Right lobe of liver (tissue), 6 donors: ENCODE measurements at regions not wholly inside any gene's neighbourhood (a gene's known extent, or its start where the extent isn't known, plus 50 kb on each side); places are given as distances from the start of the nearest gene placed in this dataset.

Experiments used
- ATAC-seq, 4 donors: fragments of 200-7000 bp; cut with Tn5 transposase; one replicate each; pipeline ENCODE4 v1.9.1; 2020; ENCODE audit warnings: mild to moderate bottlenecking in 4 of 4, moderate library complexity in 4 of 4
- DNase-seq, 3 donors: peaks; one replicate each; pipeline ENCODE4 v3.0.0-alpha.2; 2020
- H3K27ac ChIP-seq, 3 donors: fragments of 200-600 bp; one replicate each; pipeline ENCODE4 v1.8.0; 2022
- H3K27me3 ChIP-seq, 2 donors: fragments of 200-600 bp; one replicate each; pipeline ENCODE4 v1.8.0; 2022
- H3K36me3 ChIP-seq, 4 donors: fragments of 200-600 bp; sonication (generic) in 1 of 4; one replicate each; pipeline versions ENCODE4 v1.5.1 to v1.8.0; 2017 to 2022; ENCODE audit warnings: control low read depth in 1 of 4
- H3K4me1 ChIP-seq, 4 donors: fragments of 200-600 bp; sonication (generic) in 1 of 4; one replicate each; pipeline versions ENCODE4 v1.5.1 to v1.8.0; 2017 to 2022; ENCODE audit warnings: control low read depth in 1 of 4
- H3K4me3 ChIP-seq, 3 donors: fragments of 200-600 bp; one replicate each; pipeline ENCODE4 v1.8.0; 2022
- H3K9me3 ChIP-seq, 4 donors: fragments of 200-600 bp; sonication (generic) in 1 of 4; one replicate each; pipeline versions ENCODE4 v1.5.1 to v1.8.0; 2017 to 2022; ENCODE audit warnings: control low read depth in 1 of 4
- CTCF ChIP-seq, 4 donors: fragments of 200-600 bp in 3 of 4; fragments of 450-650 bp in 1 of 4; IDR thresholded peaks; one replicate each; pipeline versions ENCODE4 v1.5.1 to v1.8.0; 2016 to 2022; ENCODE audit warnings: antibody characterized with exemption in 4 of 4, mild to moderate bottlenecking in 2 of 4
- POLR2A ChIP-seq: fragments of 450-650 bp; IDR thresholded peaks from one replicate; pipeline ENCODE4 v1.6.1; 2017; ENCODE audit warnings: antibody characterized with exemption, mild to moderate bottlenecking
- WGBS: methylation state at CpG from one replicate; pipeline ENCODE4 v1.1.6; 2018; ENCODE audit warnings: low coverage, low lambda C conversion rate; ENCODE audit not compliant: insufficient coverage; ENCODE audit errors: missing lambda C conversion rate; 5-methylcytosine and 5-hydroxymethylcytosine counted together
- intact Hi-C, 2 donors: fragments of 100-400 bp; cut with DNase I; formaldehyde crosslinking; loops; one replicate each; pipeline versions ENCODE4 v1.11.2 to v1.14.1; 2022
- donor health status: DM: no; HTN: yes; CAD: no.
- donor health status: DM: no; HTN: no; CAD: no.
- donor health status: DM: no; HTN: no; CAD: no.
- donor health status: DM: no; HTN: yes; CAD: no.
- donor health status: DM: no; HTN: yes; CAD: no.

- Histone ChIP-seq H3K36me3 (no peaks in the 10 kb centered on the region), H3K4me3 (no peak overlapping the region), H3K27me3 (no peaks in the 10 kb centered on the region), H3K4me1 (no peaks in the 10 kb centered on the region), H3K9me3 (no peaks in the 10 kb centered on the region), H3K27ac (no peak overlapping the region)
- ATAC-seq: no peak
- TF ChIP-seq POLR2A (no peak), CTCF (IDR thresholded peaks at IDR 0.05) (no peak)
- WGBS: 87% methylated on average over 6 of the region's 6 CpGs
- intact Hi-C loops: no loop called here
- no peak for DNase-seq
These were observed 50.8 kb upstream of the JAG1 start for GRCh38 chr20:10724449-10725173.

GRCh38 chr20:10728873-10729670, 55.3 kb upstream of the JAG1 start:
- intact Hi-C loops: no loop called here
- DNase-seq: no peak
- Histone ChIP-seq H3K9me3 (no peaks in the 10 kb centered on the region), H3K27me3 (no peaks in the 10 kb centered on the region), H3K4me1 (no peaks in the 10 kb centered on the region), H3K36me3 (no peaks in the 10 kb centered on the region), H3K4me3 (no peak overlapping the region), H3K27ac (no peak overlapping the region)
- 78% methylated on average over 8 of the region's 8 CpGs for WGBS
- no peak for TF ChIP-seq POLR2A
- TF ChIP-seq CTCF (IDR thresholded peaks at IDR 0.05): no peak
- ATAC-seq: no peak

GRCh38 chr20:10729785-10730184, 56.0 kb upstream of the JAG1 start:
- H3K36me3 ChIP-seq: no peaks in the 10 kb centered on the region
- no peaks in the 10 kb centered on the region for H3K4me1 ChIP-seq
- no peak overlapping the region for H3K4me3 ChIP-seq
- ATAC-seq (no peak), DNase-seq (no peak)
- H3K9me3 ChIP-seq: no peaks in the 10 kb centered on the region
- intact Hi-C loops: no loop called here
- H3K27me3 ChIP-seq: no peaks in the 10 kb centered on the region
- H3K27ac ChIP-seq: no peak overlapping the region
- TF ChIP-seq CTCF (IDR thresholded peaks at IDR 0.05) (no peak), POLR2A (no peak)

- no peaks in the 10 kb centered on the region for H3K36me3 ChIP-seq
- no peak for TF ChIP-seq POLR2A
- TF ChIP-seq CTCF (IDR thresholded peaks at IDR 0.05): no peak
- no peak overlapping the region for H3K27ac ChIP-seq
- H3K9me3 ChIP-seq: no peaks in the 10 kb centered on the region
- H3K4me3 ChIP-seq: no peak overlapping the region
- 69% methylated on average over 1 of the region's 1 CpG for WGBS
- intact Hi-C loops: no loop called here
- no peaks in the 10 kb centered on the region for H3K4me1 ChIP-seq
- ATAC-seq (no peak), DNase-seq (no peak)
- no peaks in the 10 kb centered on the region for H3K27me3 ChIP-seq
These were observed 56.9 kb upstream of the JAG1 start for GRCh38 chr20:10730629-10731183.
